ENCODE measurements at regions not wholly inside any gene's neighbourhood (a gene's known extent, or its start where the extent isn't known, plus 50 kb on each side); places are given as distances from the start of the nearest gene placed in this dataset.

DNA sequence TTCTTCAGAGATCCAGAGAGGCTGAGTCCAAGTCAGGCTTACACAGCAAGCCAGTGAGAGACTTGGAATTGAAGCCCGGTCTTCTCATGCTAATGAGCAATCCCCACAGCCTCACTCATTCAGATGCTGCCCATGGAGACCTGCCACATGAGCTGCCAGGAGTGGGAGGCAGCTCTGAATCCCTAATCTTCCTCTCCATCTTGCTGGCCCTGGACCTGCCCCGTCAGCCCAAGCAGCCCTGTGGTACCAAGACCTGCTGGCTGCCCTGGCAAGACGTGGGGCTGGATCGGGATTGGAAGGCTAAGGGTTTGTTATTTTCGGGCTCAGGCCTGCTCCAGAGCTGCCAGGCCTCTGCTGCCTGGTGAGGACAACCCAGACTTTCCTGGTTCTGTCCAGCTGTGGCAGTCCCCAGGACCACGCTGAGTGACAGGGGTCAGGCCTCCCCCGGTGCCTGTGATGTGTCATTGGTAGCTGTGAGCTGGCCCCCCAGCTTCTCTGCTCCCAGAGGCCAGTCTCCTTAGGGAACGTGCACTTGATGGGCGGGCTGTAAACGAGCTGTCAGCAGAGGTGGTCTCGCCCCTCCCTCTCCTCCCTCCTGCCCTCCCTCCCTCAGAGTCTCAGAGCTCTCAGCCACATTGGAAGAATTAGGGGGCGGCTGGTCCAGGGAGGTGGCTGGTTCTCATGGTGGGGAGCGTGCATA lies 135.0 kb downstream of the FOXD2 start:
- no peak for TF ChIP-seq TAF1 (IDR thresholded peaks at IDR 0.05; ENCODE audit: low read depth, low read length)
- TF ChIP-seq POLR2A (IDR thresholded peaks at IDR 0.05; ENCODE audit: low read depth, low read length) = no peak
- TF ChIP-seq POLR2AphosphoS5 (IDR thresholded peaks at IDR 0.05; ENCODE audit: low read depth, low read length) = no peak
- no peak for TF ChIP-seq POU2F2 (IDR thresholded peaks at IDR 0.05; ENCODE audit: low read depth, low read length)

All from GM12891 (cell line).